Astrocyte (in vitro differentiated cells and primary cell): ENCODE measurements at regions not wholly inside any gene's neighbourhood (a gene's known extent, or its start where the extent isn't known, plus 50 kb on each side); places are given as distances from the start of the nearest gene placed in this dataset.
A peak's percentile ranks its signal among the peaks of the same experiment; 100 is the strongest.

Source experiments
- DNase-seq: peaks from one replicate; pipeline ENCODE4 v3.0.0-alpha.2; 2010; ENCODE audit warnings: low read depth
- FAIRE-seq: peaks from 2 replicates; lab custom pipeline; 2011; peaks lifted over from hg19 to GRCh38; lab: Jason Lieb, UNC
- H2AFZ ChIP-seq: 2 replicates; pipeline ENCODE4 v1.6.0; 2012; ENCODE audit warnings: low read depth, low read length, inconsistent platforms
- H3K27ac ChIP-seq: 2 replicates; pipeline ENCODE4 v1.5.1; 2011; ENCODE audit warnings: low read depth, low read length, inconsistent platforms
- H3K27me3 ChIP-seq: 2 replicates; pipeline ENCODE4 v1.6.0; 2011; ENCODE audit warnings: low read length, inconsistent platforms; ENCODE audit not compliant: insufficient read depth
- H3K36me3 ChIP-seq: 2 replicates; pipeline ENCODE4 v1.5.1; 2011; ENCODE audit warnings: low read length, inconsistent platforms; ENCODE audit not compliant: insufficient read depth
- H3K4me1 ChIP-seq: 2 replicates; pipeline ENCODE4 v1.5.1; 2011; ENCODE audit warnings: low read length, inconsistent platforms; ENCODE audit not compliant: insufficient read depth
- H3K4me2 ChIP-seq: 2 replicates; pipeline ENCODE4 v1.6.0; 2012; ENCODE audit warnings: low read length, inconsistent platforms
- H3K4me3 ChIP-seq: 2 replicates; pipeline ENCODE4 v1.5.1; 2011; ENCODE audit warnings: low read depth, mild to moderate bottlenecking, low read length, inconsistent platforms; ENCODE audit not compliant: insufficient read depth
- H3K79me2 ChIP-seq: 2 replicates; pipeline ENCODE4 v1.6.0; 2012; ENCODE audit warnings: mild to moderate bottlenecking, low read length, inconsistent platforms; ENCODE audit not compliant: insufficient read depth
- H3K9ac ChIP-seq: 2 replicates; pipeline ENCODE4 v1.6.0; 2012; ENCODE audit warnings: mild to moderate bottlenecking, low read length, inconsistent platforms
- H3K9me3 ChIP-seq: 2 replicates; pipeline ENCODE4 v1.5.1; 2012; ENCODE audit warnings: low read depth, mild to moderate bottlenecking, low read length, inconsistent platforms; ENCODE audit not compliant: insufficient read depth
- H4K20me1 ChIP-seq: 2 replicates; pipeline ENCODE4 v1.6.0; 2012; ENCODE audit warnings: low read length, inconsistent platforms; ENCODE audit not compliant: insufficient read depth
- H3K27ac Mint-ChIP-seq: one replicate; pipeline ENCODE4 v1.8.0; 2021; ENCODE audit warnings: mild to moderate bottlenecking, mixed read lengths; ENCODE audit not compliant: unreplicated experiment
- H3K27me3 Mint-ChIP-seq: one replicate; pipeline ENCODE4 v1.8.0; 2021; ENCODE audit warnings: low read depth, mixed read lengths; ENCODE audit not compliant: unreplicated experiment
- H3K36me3 Mint-ChIP-seq: one replicate; pipeline ENCODE4 v1.8.0; 2021; ENCODE audit warnings: low read depth, mixed read lengths; ENCODE audit not compliant: unreplicated experiment
- H3K4me1 Mint-ChIP-seq: one replicate; pipeline ENCODE4 v1.8.0; 2021; ENCODE audit warnings: low read depth, mixed read lengths; ENCODE audit not compliant: unreplicated experiment
- H3K4me3 Mint-ChIP-seq: one replicate; pipeline ENCODE4 v1.8.0; 2021; ENCODE audit warnings: mild to moderate bottlenecking, moderate library complexity, mixed read lengths; ENCODE audit not compliant: unreplicated experiment
- H3K9me3 Mint-ChIP-seq: one replicate; pipeline ENCODE4 v1.8.0; 2021; ENCODE audit warnings: mild to moderate bottlenecking, mixed read lengths; ENCODE audit not compliant: unreplicated experiment
- CTCF ChIP-seq: IDR thresholded peaks from 2 replicates; pipeline ENCODE4 v1.5.1; 2011; ENCODE audit warnings: low read depth, mild to moderate bottlenecking, inconsistent platforms, low read length, moderate library complexity; ENCODE audit not compliant: insufficient read depth
- EZH2 ChIP-seq: IDR thresholded peaks from 2 replicates; pipeline ENCODE4 v1.6.1; 2012; ENCODE audit warnings: mild to moderate bottlenecking, low read length, inconsistent platforms; ENCODE audit not compliant: insufficient read depth

GRCh38 chr5:17146280-17146841 is 71.1 kb upstream of the BASP1 start:
- Mint-ChIP-seq H3K27me3 (peaks cover 3% of the 10 kb centered on the region), H3K4me1 (peaks cover 12% of the 10 kb centered on the region), H3K27ac (no peak overlapping the region), H3K36me3 (no peaks in the 10 kb centered on the region), H3K9me3 (no peaks in the 10 kb centered on the region), H3K4me3 (no peak overlapping the region)
- Histone ChIP-seq H4K20me1 (no peaks in the 10 kb centered on the region), H3K4me3 (no peak overlapping the region), H3K27ac (peak overlapping the region; percentile 4), H3K9me3 (no peaks in the 10 kb centered on the region), H3K36me3 (no peaks in the 10 kb centered on the region), H3K4me2 (peak overlapping the region; percentile 54), H3K27me3 (no peaks in the 10 kb centered on the region), H3K4me1 (peaks cover 12% of the 10 kb centered on the region), H3K9ac (peak overlapping the region; percentile 2), H2AFZ (no peak overlapping the region), H3K79me2 (no peaks in the 10 kb centered on the region)
- DNase-seq (no peak), FAIRE-seq (no peak)
- no peak for TF ChIP-seq EZH2
- TF ChIP-seq CTCF = no peak

- H4K20me1 ChIP-seq = no peaks in the 10 kb centered on the region
- H3K36me3 Mint-ChIP-seq = no peaks in the 10 kb centered on the region
- H3K4me1 ChIP-seq = peaks cover 20% of the 10 kb centered on the region
- TF ChIP-seq EZH2 (no peak), CTCF (no peak)
- no peak overlapping the region for H3K27ac ChIP-seq
- FAIRE-seq = no peak
- no peak overlapping the region for H2AFZ ChIP-seq
- no peaks in the 10 kb centered on the region for H3K79me2 ChIP-seq
- H3K9ac ChIP-seq = no peak overlapping the region
- peaks cover 19% of the 10 kb centered on the region for H3K4me1 Mint-ChIP-seq
- H3K27me3 Mint-ChIP-seq = peaks cover 3% of the 10 kb centered on the region
- H3K9me3 Mint-ChIP-seq = no peaks in the 10 kb centered on the region
- H3K36me3 ChIP-seq = no peaks in the 10 kb centered on the region
- no peaks in the 10 kb centered on the region for H3K9me3 ChIP-seq
- H3K27ac Mint-ChIP-seq = no peak overlapping the region
- H3K4me3 ChIP-seq = no peak overlapping the region
- H3K4me3 Mint-ChIP-seq = no peak overlapping the region
- H3K27me3 ChIP-seq = no peaks in the 10 kb centered on the region
- DNase-seq = no peak
- H3K4me2 ChIP-seq = no peak overlapping the region
Measured at GRCh38 chr5:17147170-17147569, 70.3 kb upstream of the BASP1 start.

GRCh38 chr5:17147617-17148016 is 69.8 kb upstream of the BASP1 start:
- TF ChIP-seq EZH2 (no peak), CTCF (no peak)
- no peak overlapping the region for H3K27ac ChIP-seq
- H3K27me3 Mint-ChIP-seq = peaks cover 3% of the 10 kb centered on the region
- no peaks in the 10 kb centered on the region for H3K27me3 ChIP-seq
- H3K9me3 ChIP-seq = no peaks in the 10 kb centered on the region
- no peak overlapping the region for H3K4me3 ChIP-seq
- H2AFZ ChIP-seq = no peak overlapping the region
- H3K4me1 Mint-ChIP-seq = peaks cover 22% of the 10 kb centered on the region
- H3K9me3 Mint-ChIP-seq = no peaks in the 10 kb centered on the region
- no peaks in the 10 kb centered on the region for H3K79me2 ChIP-seq
- FAIRE-seq (no peak), DNase-seq (no peak)
- H3K9ac ChIP-seq = no peak overlapping the region
- H3K36me3 Mint-ChIP-seq = no peaks in the 10 kb centered on the region
- no peak overlapping the region for H3K4me2 ChIP-seq
- H3K36me3 ChIP-seq = no peaks in the 10 kb centered on the region
- no peaks in the 10 kb centered on the region for H4K20me1 ChIP-seq
- no peak overlapping the region for H3K27ac Mint-ChIP-seq
- H3K4me1 ChIP-seq = peaks cover 22% of the 10 kb centered on the region
- H3K4me3 Mint-ChIP-seq = no peak overlapping the region
